ENCODE measurements at regions not wholly inside any gene's neighbourhood (a gene's known extent, or its start where the extent isn't known, plus 50 kb on each side); places are given as distances from the start of the nearest gene placed in this dataset.

GRCh38 chr6:19492636-19493405 is 344.3 kb upstream of the ID4 start:
- no peak for TF ChIP-seq CTCF (conservative IDR thresholded peaks at IDR 0.05; ENCODE audit: low read length)
- H3K4me3 ChIP-seq (ENCODE audit: low read length): no peak overlapping the region
- DNase-seq (ENCODE audit: low read depth): no peak

GRCh38 chr6:19501737-19502245 is 335.4 kb upstream of the ID4 start:
- no peak for TF ChIP-seq CTCF (conservative IDR thresholded peaks at IDR 0.05; ENCODE audit: low read length)
- DNase-seq (ENCODE audit: low read depth): no peak
- H3K4me3 ChIP-seq (ENCODE audit: low read length): no peak overlapping the region

GRCh38 chr6:19502301-19502700 is 334.9 kb upstream of the ID4 start:
- TF ChIP-seq CTCF (conservative IDR thresholded peaks at IDR 0.05; ENCODE audit: low read length): no peak
- no peak for DNase-seq (ENCODE audit: low read depth)
- H3K4me3 ChIP-seq (ENCODE audit: low read length): no peak overlapping the region

- H3K4me3 ChIP-seq (ENCODE audit: low read length): no peak overlapping the region
- no peak for DNase-seq (ENCODE audit: low read depth)
- no peak for TF ChIP-seq CTCF (conservative IDR thresholded peaks at IDR 0.05; ENCODE audit: low read length)
These were observed 321.2 kb upstream of the ID4 start for GRCh38 chr6:19515939-19516338.

GRCh38 chr6:19519941-19520340 is 317.2 kb upstream of the ID4 start:
- no peak for TF ChIP-seq CTCF (conservative IDR thresholded peaks at IDR 0.05; ENCODE audit: low read length)
- no peak for DNase-seq (ENCODE audit: low read depth)
- no peak overlapping the region for H3K4me3 ChIP-seq (ENCODE audit: low read length)

GRCh38 chr6:19524366-19525186 is 312.6 kb upstream of the ID4 start:
- no peak for DNase-seq (ENCODE audit: low read depth)
- H3K4me3 ChIP-seq (ENCODE audit: low read length): no peak overlapping the region
- TF ChIP-seq CTCF (conservative IDR thresholded peaks at IDR 0.05; ENCODE audit: low read length): no peak
